Transverse colon (tissue), 4 donors: ENCODE measurements at regions not wholly inside any gene's neighbourhood (a gene's known extent, or its start where the extent isn't known, plus 50 kb on each side); places are given as distances from the start of the nearest gene placed in this dataset.

Source experiments
- DNase-seq: peaks from one replicate; pipeline ENCODE4 v3.0.0-alpha.2; 2019
- H3K27ac ChIP-seq, 4 donors: fragments of 200-600 bp; sonication (generic); 2 replicates each; pipeline ENCODE4 v1.5.1; 2016 to 2018; ENCODE audit warnings: inconsistent platforms in 4 of 4
- H3K27me3 ChIP-seq: fragments of 200-600 bp; sonication (generic); 2 replicates; pipeline ENCODE4 v1.5.1; 2017; ENCODE audit warnings: inconsistent platforms
- H3K36me3 ChIP-seq, 4 donors: fragments of 200-600 bp; sonication (generic); 2 replicates each; pipeline ENCODE4 v1.5.1; 2017 to 2019; ENCODE audit warnings: inconsistent platforms in 4 of 4
- H3K4me1 ChIP-seq, 4 donors: fragments of 200-600 bp; sonication (generic); 2 replicates each; pipeline ENCODE4 v1.5.1; 2017 to 2020; ENCODE audit warnings: inconsistent platforms in 4 of 4
- H3K4me3 ChIP-seq, 4 donors: fragments of 200-600 bp; sonication (generic); 1 replicate in 1 of 4; 2 replicates in 3 of 4; pipeline versions ENCODE4 v1.5.1 to v1.6.1; 2017 to 2019; ENCODE audit warnings: inconsistent platforms in 4 of 4
- H3K9me3 ChIP-seq, 2 donors: fragments of 200-600 bp; sonication (generic); 2 replicates each; pipeline ENCODE4 v1.5.1; 2017 to 2019; ENCODE audit warnings: inconsistent platforms in 2 of 2
- CTCF ChIP-seq, 5 experiments: fragments of 200-600 bp in 3 of 5; fragments of 450-650 bp in 2 of 5; sonication (generic) in 3 of 5; IDR thresholded peaks; 1 replicate in 2 of 5; 2 replicates in 3 of 5; pipeline ENCODE4 v1.5.1; 2016 to 2017; ENCODE audit warnings: antibody characterized with exemption in 5 of 5, inconsistent platforms in 3 of 5, mild to moderate bottlenecking in 2 of 5, moderate library complexity in 1 of 5
- EP300 ChIP-seq: sonication (generic); formaldehyde crosslinking; IDR thresholded peaks from one replicate; pipeline ENCODE4 v1.6.1; 2017; ENCODE audit warnings: antibody characterized with exemption, low read depth
- POLR2A ChIP-seq: fragments of 450-650 bp; IDR thresholded peaks from one replicate; pipeline ENCODE4 v1.6.1; 2016; ENCODE audit warnings: antibody characterized with exemption, mild to moderate bottlenecking, moderate library complexity
- POLR2AphosphoS5 ChIP-seq, 3 donors: sonication (generic); formaldehyde crosslinking; IDR thresholded peaks; one replicate each; pipeline ENCODE4 v1.6.1; 2016; ENCODE audit warnings: antibody characterized with exemption in 3 of 3
- WGBS, 2 donors: methylation state at CpG; one replicate each; pipeline ENCODE4 v1.1.5; 2018; ENCODE audit warnings: low coverage in 1 of 2; 5-methylcytosine and 5-hydroxymethylcytosine counted together
- in situ Hi-C, 4 donors: fragments of 200-750 bp; cut with MboI; loops; one replicate each; pipeline versions ENCODE4 v1.15.0 to v1.15.1; 2017; ENCODE audit warnings: low sequenced_read_pairs in 3 of 4, low pct_ligation_motif_present in 1 of 4, low pct_unique_long_range_greater_than_20kb in 1 of 4
- intact Hi-C: fragments of 100-400 bp; cut with DNase I; formaldehyde crosslinking; loops from one replicate; pipeline ENCODE4 v1.15.1; 2023; ENCODE audit warnings: low total_unique reads

GRCh38 chr17:52255347-52255746, 96.8 kb upstream of the CA10 start:
- 80 to 86% methylated on average over 5 to 9 of the region's 9 CpGs for WGBS, 2 donors
- DNase-seq: no peak
- no peaks in the 10 kb centered on the region for H3K36me3 ChIP-seq
- intact Hi-C loops: no loop called here
- no peak overlapping the region for H3K4me3 ChIP-seq
- H3K27me3 ChIP-seq: no peaks in the 10 kb centered on the region
- no peak overlapping the region for H3K27ac ChIP-seq
- TF ChIP-seq EP300 (no peak), POLR2AphosphoS5 (IDR thresholded peaks at IDR 0.05) (no peak), CTCF (IDR thresholded peaks at IDR 0.05) (no peak), POLR2A (no peak)
- H3K9me3 ChIP-seq: no peaks in the 10 kb centered on the region
- H3K4me1 ChIP-seq: no peaks in the 10 kb centered on the region
- in situ Hi-C loops: no loop called here

GRCh38 chr17:52244689-52245088, 86.2 kb upstream of the CA10 start:
- intact Hi-C loops: no loop called here
- Histone ChIP-seq H3K4me1 (no peaks in the 10 kb centered on the region), H3K4me3 (no peak overlapping the region), H3K27me3 (no peaks in the 10 kb centered on the region), H3K9me3 (no peaks in the 10 kb centered on the region), H3K36me3 (no peaks in the 10 kb centered on the region), H3K27ac (no peak overlapping the region)
- DNase-seq: no peak
- WGBS, 2 donors: 72 to 75% methylated on average over 2 of the region's 2 CpGs
- in situ Hi-C loops: no loop called here
- TF ChIP-seq POLR2AphosphoS5 (IDR thresholded peaks at IDR 0.05) (no peak), POLR2A (no peak), CTCF (IDR thresholded peaks at IDR 0.05) (no peak)

GRCh38 chr17:52242268-52242667, 83.8 kb upstream of the CA10 start:
- H3K27ac ChIP-seq: no peak overlapping the region
- H3K27me3 ChIP-seq: no peaks in the 10 kb centered on the region
- no peaks in the 10 kb centered on the region for H3K36me3 ChIP-seq
- no peaks in the 10 kb centered on the region for H3K4me1 ChIP-seq
- H3K4me3 ChIP-seq: no peak overlapping the region
- no peak for DNase-seq
- intact Hi-C loops: no loop called here
- TF ChIP-seq POLR2A: no peak
- no peak for TF ChIP-seq CTCF (IDR thresholded peaks at IDR 0.05)
- TF ChIP-seq POLR2AphosphoS5 (IDR thresholded peaks at IDR 0.05): no peak
- no peak for TF ChIP-seq EP300
- no peaks in the 10 kb centered on the region for H3K9me3 ChIP-seq
- WGBS, 2 donors: 58 to 80% methylated on average over 2 of the region's 2 CpGs
- in situ Hi-C loops: no loop called here

GRCh38 chr17:52237151-52237550, 78.6 kb upstream of the CA10 start:
- Histone ChIP-seq H3K4me1 (no peaks in the 10 kb centered on the region), H3K9me3 (no peaks in the 10 kb centered on the region), H3K27ac (no peak overlapping the region), H3K27me3 (no peaks in the 10 kb centered on the region), H3K36me3 (no peaks in the 10 kb centered on the region), H3K4me3 (no peak overlapping the region)
- in situ Hi-C loops (no loop called here), intact Hi-C loops (no loop called here)
- no peak for TF ChIP-seq POLR2AphosphoS5 (IDR thresholded peaks at IDR 0.05)
- TF ChIP-seq EP300: no peak
- no peak for TF ChIP-seq POLR2A
- 67 to 77% methylated on average over 3 to 6 of the region's 6 CpGs for WGBS, 2 donors
- no peak for DNase-seq

- TF ChIP-seq POLR2AphosphoS5 (IDR thresholded peaks at IDR 0.05): no peak
- TF ChIP-seq CTCF (IDR thresholded peaks at IDR 0.05): no peak
- no peak for TF ChIP-seq EP300
- no peak for TF ChIP-seq POLR2A
- WGBS, 2 donors: 77% methylated on average over 1 of the region's 1 CpG; no CpG with 5 or more reads in 1 of the 2 donors
- in situ Hi-C loops: no loop called here
These were observed 77.0 kb upstream of the CA10 start for GRCh38 chr17:52235516-52235915.

More at GRCh38 chr17:52235516-52235915, 77.0 kb upstream of the CA10 start:
- Histone ChIP-seq H3K27me3 (no peaks in the 10 kb centered on the region), H3K36me3 (no peaks in the 10 kb centered on the region), H3K27ac (no peak overlapping the region), H3K4me1 (no peaks in the 10 kb centered on the region), H3K4me3 (no peak overlapping the region), H3K9me3 (no peaks in the 10 kb centered on the region)
- intact Hi-C loops: no loop called here
- DNase-seq: no peak
